HCT116 (cell line): ENCODE measurements at regions not wholly inside any gene's neighbourhood (a gene's known extent, or its start where the extent isn't known, plus 50 kb on each side); places are given as distances from the start of the nearest gene placed in this dataset.

ENCODE experiments used
- ATAC-seq: fragments of 200-7000 bp; cut with Tn5 transposase; 2 replicates; pipeline ENCODE4 v1.9.1; 2020; ENCODE audit warnings: mild to moderate bottlenecking, moderate library complexity
- BruUV-seq: library from RNA; stranded (reverse); fragments of 400-500 nt; replicated peaks from 2 replicates; lab custom pipeline; 2021; lab: Mats Ljungman, UMichigan
- CTCF ChIA-PET: fragments of 300-600 bp; sonication (Branson Sonifier 250); formaldehyde crosslinking; loops from one replicate; lab custom pipeline; 2021; ENCODE audit warnings: antibody characterized with exemption; lab: Charles Lee
- POLR2A ChIA-PET: fragments of 300-600, 350-600 bp; sonication (Branson Sonifier 250); formaldehyde crosslinking; loops from one replicate; lab custom pipeline; 2021; ENCODE audit warnings: antibody characterized with exemption; lab: Charles Lee
- RAD21 ChIA-PET, 2 experiments: fragments of 300-600 bp; sonication (Branson Sonifier 250); formaldehyde crosslinking; loops; one replicate each; lab custom pipeline; 2023; ENCODE audit warnings: low total read pairs in 2 of 2; ENCODE audit not compliant: uncharacterized antibody in 2 of 2, unreplicated experiment in 2 of 2, low non-redundant PET in 1 of 2; lab: Charles Lee
- DNase-seq: peaks from one replicate; pipeline ENCODE4 v3.0.0-alpha.2; 2010; ENCODE audit warnings: low read depth, low spot score
- H2AFZ ChIP-seq: fragments of 200-600 bp; shearing (Covaris generic), sonication (generic); 2 replicates; pipeline ENCODE4 v1.6.1; 2017; ENCODE audit warnings: low read depth, mixed run types, mixed read lengths, antibody characterized with exemption, low read length; ENCODE audit not compliant: poor library complexity, severe bottlenecking
- H3K27ac ChIP-seq: 2 replicates; pipeline ENCODE4 v1.5.1; 2012; ENCODE audit warnings: low read depth, low read length
- H3K27me3 ChIP-seq: fragments of 200-600 bp; sonication (generic); 2 replicates; pipeline ENCODE4 v1.6.1; 2016; ENCODE audit warnings: mixed run types, low read length, mixed read lengths; ENCODE audit not compliant: insufficient read depth
- H3K36me3 ChIP-seq, 2 experiments: fragments of 200-500 bp in 1 of 2; fragments of 200-600 bp in 1 of 2; sonication (Bioruptor generic) in 1 of 2; sonication (generic) in 1 of 2; 2 replicates each; pipeline versions ENCODE4 v1.5.1 to v1.6.1; 2014 to 2016; ENCODE audit warnings: low read length in 2 of 2, inconsistent platforms in 1 of 2, mixed read lengths in 1 of 2, mixed run types in 1 of 2; ENCODE audit not compliant: insufficient read depth in 2 of 2, control insufficient read depth in 1 of 2
- H3K4me1 ChIP-seq, 2 experiments: fragments of 200-600 bp in 1 of 2; sonication (generic) in 1 of 2; 2 replicates each; pipeline versions ENCODE4 v1.5.1 to v1.6.1; 2012 to 2017; ENCODE audit warnings: low read length in 2 of 2, inconsistent platforms in 1 of 2, mild to moderate bottlenecking in 1 of 2, mixed read lengths in 1 of 2, mixed run types in 1 of 2, moderate library complexity in 1 of 2; ENCODE audit not compliant: insufficient read depth in 2 of 2, control insufficient read depth in 1 of 2
- H3K4me2 ChIP-seq: fragments of 200-600 bp; sonication (generic); 2 replicates; pipeline ENCODE4 v1.6.1; 2017; ENCODE audit warnings: mixed run types, low read length, mixed read lengths
- H3K4me3 ChIP-seq, 2 experiments: fragments of 200-600 bp in 1 of 2; sonication (generic) in 1 of 2; replicated peaks in 1 of 2; 2 replicates each; pipeline ENCODE4 v1.5.1; 2011 to 2016; ENCODE audit warnings: low read length in 2 of 2, control low read depth in 1 of 2, low read depth in 1 of 2, mild to moderate bottlenecking in 1 of 2, mixed read lengths in 1 of 2, mixed run types in 1 of 2
- H3K79me2 ChIP-seq: fragments of 200-600 bp; sonication (generic); 2 replicates; pipeline ENCODE4 v1.6.1; 2017; ENCODE audit warnings: mild to moderate bottlenecking, mixed run types, low read length, moderate library complexity, mixed read lengths; ENCODE audit not compliant: insufficient read depth
- H3K9ac ChIP-seq: fragments of 200-600 bp; sonication (generic); 2 replicates; pipeline ENCODE4 v1.6.1; 2016; ENCODE audit warnings: low read length, mixed read lengths
- H3K9me2 ChIP-seq: fragments of 200-600 bp; sonication (generic), shearing (Covaris generic); 2 replicates; pipeline ENCODE4 v1.6.1; 2017; ENCODE audit warnings: mixed run types, mild to moderate bottlenecking, moderate library complexity; ENCODE audit not compliant: insufficient read depth
- H3K9me3 ChIP-seq, 2 experiments: fragments of 200-500 bp in 1 of 2; fragments of 200-600 bp in 1 of 2; sonication (Bioruptor generic) in 1 of 2; sonication (generic) in 1 of 2; 2 replicates each; pipeline ENCODE4 v1.6.1; 2014 to 2017; ENCODE audit warnings: low read length in 2 of 2, mixed read lengths in 2 of 2, inconsistent platforms in 1 of 2, low read depth in 1 of 2, mild to moderate bottlenecking in 1 of 2, mixed run types in 1 of 2, moderate library complexity in 1 of 2; ENCODE audit not compliant: control insufficient read depth in 1 of 2, insufficient read depth in 1 of 2
- H4K20me1 ChIP-seq: fragments of 200-600 bp; sonication (generic), shearing (Covaris generic); 2 replicates; pipeline ENCODE4 v1.6.1; 2017; ENCODE audit warnings: mixed run types, mild to moderate bottlenecking, moderate library complexity; ENCODE audit not compliant: insufficient read depth
- CBX3 ChIP-seq: IDR thresholded peaks from 2 replicates; pipeline ENCODE4 v1.6.1; 2012; ENCODE audit warnings: low read depth
- CTCF ChIP-seq, 3 experiments: fragments of 200-600 bp in 1 of 3; sonication (generic) in 1 of 3; IDR thresholded peaks in 2 of 3; conservative IDR thresholded peaks in 1 of 3; 2 replicates each; pipeline ENCODE4 v1.5.1; 2012 to 2017; ENCODE audit warnings: low read depth in 2 of 3, low read length in 2 of 3, antibody characterized with exemption in 1 of 3, borderline replicate concordance in 1 of 3, control low read depth in 1 of 3, mild to moderate bottlenecking in 1 of 3, mixed read lengths in 1 of 3, mixed run types in 1 of 3, moderate library complexity in 1 of 3; ENCODE audit not compliant: insufficient read depth in 1 of 3
- EGR1 ChIP-seq: IDR thresholded peaks from 2 replicates; pipeline ENCODE4 v1.6.1; 2012; ENCODE audit warnings: low read depth
- ELF1 ChIP-seq: IDR thresholded peaks from 2 replicates; pipeline ENCODE4 v1.6.1; 2012; ENCODE audit warnings: low read depth, borderline replicate concordance
- EZH2 ChIP-seq: fragments of 200-600 bp; sonication (generic); IDR thresholded peaks from 2 replicates; pipeline ENCODE4 v1.6.1; 2017; ENCODE audit warnings: antibody characterized with exemption, mixed run types
- EZH2phosphoT487 ChIP-seq: fragments of 200-600 bp; IDR thresholded peaks from 2 replicates; pipeline ENCODE4 v1.6.1; 2018; ENCODE audit warnings: antibody characterized with exemption, borderline replicate concordance
- FOSL1 ChIP-seq: IDR thresholded peaks from 2 replicates; pipeline ENCODE4 v1.6.1; 2012; ENCODE audit warnings: low read depth
- JUND ChIP-seq: IDR thresholded peaks from 2 replicates; pipeline ENCODE4 v1.6.1; 2012
- POLR2A ChIP-seq: IDR thresholded peaks from 2 replicates; pipeline ENCODE4 v1.7.0; 2011; ENCODE audit warnings: borderline replicate concordance; ENCODE audit not compliant: insufficient read depth, insufficient read length; ENCODE audit errors: extremely low read depth
- POLR2AphosphoS5 ChIP-seq: IDR thresholded peaks from 2 replicates; pipeline ENCODE4 v1.6.1; 2011; ENCODE audit warnings: mild to moderate bottlenecking, low read depth, low read length, moderate library complexity
- SIN3A ChIP-seq: IDR thresholded peaks from 2 replicates; pipeline ENCODE4 v1.6.1; 2012; ENCODE audit warnings: low read depth
- SP1 ChIP-seq: IDR thresholded peaks from 2 replicates; pipeline ENCODE4 v1.6.1; 2012; ENCODE audit warnings: low read depth
- SRF ChIP-seq: IDR thresholded peaks from 2 replicates; pipeline ENCODE4 v1.6.1; 2012; ENCODE audit warnings: low read depth
- TCF7L2 ChIP-seq: IDR thresholded peaks from 2 replicates; pipeline ENCODE4 v1.7.0; 2011; ENCODE audit warnings: borderline replicate concordance, inconsistent platforms; ENCODE audit not compliant: insufficient read depth, insufficient read length; ENCODE audit errors: extremely low read depth
- ZFX ChIP-seq: fragments of 450-650 bp; IDR thresholded peaks from 2 replicates; pipeline ENCODE4 v1.6.1; 2017
- ZNF274 ChIP-seq: fragments of 200-500 bp; sonication (Bioruptor generic); IDR thresholded peaks from 2 replicates; pipeline ENCODE4 v1.6.1; 2014; ENCODE audit warnings: mild to moderate bottlenecking, low read depth, low read length, inconsistent platforms
- intact Hi-C: fragments of 100-400 bp; cut with micrococcal nuclease; formaldehyde crosslinking; loops from 2 replicates; pipeline ENCODE4 v1.10.0; 2022
- TF ChIP-seq, protein P1 (sequence below): IDR thresholded peaks from 2 replicates; pipeline ENCODE4 v1.6.1; 2012
- TF ChIP-seq, protein P2 (sequence below): IDR thresholded peaks from 2 replicates; pipeline ENCODE4 v1.6.1; 2011; ENCODE audit warnings: mild to moderate bottlenecking, low read length, moderate library complexity; ENCODE audit not compliant: insufficient replicate concordance; ENCODE audit errors: extremely low read depth
- TF ChIP-seq, protein P3 (sequence below): IDR thresholded peaks from 2 replicates; pipeline ENCODE4 v1.6.1; 2012
- TF ChIP-seq, protein P4 (sequence below): IDR thresholded peaks from 2 replicates; pipeline ENCODE4 v1.6.1; 2012; ENCODE audit warnings: low read depth

DNA sequence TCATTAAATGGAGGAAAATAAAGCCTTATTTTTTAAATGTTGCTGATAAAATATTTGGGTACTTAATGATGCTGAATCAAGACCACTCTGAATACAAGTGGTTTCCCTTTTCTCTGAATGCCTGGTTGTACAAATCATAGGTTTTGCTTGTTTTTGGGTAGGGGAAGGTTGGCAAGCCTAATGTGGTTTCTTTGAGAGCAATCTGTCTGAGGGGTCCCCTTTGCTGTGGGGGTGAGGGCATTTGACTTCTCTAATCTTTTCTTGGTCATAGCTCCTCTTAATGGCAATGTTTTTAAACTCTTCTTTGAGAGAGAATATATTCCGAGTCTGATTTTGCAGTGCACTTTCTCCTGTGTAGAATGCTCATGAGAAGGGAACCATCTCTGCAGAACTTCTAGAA lies 99.2 kb downstream of the SOX4 start:
- H3K9me3 ChIP-seq: no peaks in the 10 kb centered on the region
- ATAC-seq: no peak
- ChIA-PET RAD21 (no interaction called here), POLR2A (no interaction called here), CTCF (no interaction called here)
- no peaks in the 10 kb centered on the region for H4K20me1 ChIP-seq
- H3K4me1 ChIP-seq: no peaks in the 10 kb centered on the region
- H3K4me3 ChIP-seq: no peak overlapping the region
- no peaks in the 10 kb centered on the region for H3K79me2 ChIP-seq
- H3K27me3 ChIP-seq: no peaks in the 10 kb centered on the region
- H3K4me2 ChIP-seq: no peak overlapping the region
- no peaks in the 10 kb centered on the region for H3K36me3 ChIP-seq
- no peak for TF ChIP-seq SP1
- no peak for TF ChIP-seq EZH2
- no peak for TF ChIP-seq EZH2phosphoT487
- no peak for TF ChIP-seq POLR2A
- TF ChIP-seq, protein P1, sequence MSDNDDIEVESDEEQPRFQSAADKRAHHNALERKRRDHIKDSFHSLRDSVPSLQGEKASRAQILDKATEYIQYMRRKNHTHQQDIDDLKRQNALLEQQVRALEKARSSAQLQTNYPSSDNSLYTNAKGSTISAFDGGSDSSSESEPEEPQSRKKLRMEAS: no peak
- TF ChIP-seq, protein P2, sequence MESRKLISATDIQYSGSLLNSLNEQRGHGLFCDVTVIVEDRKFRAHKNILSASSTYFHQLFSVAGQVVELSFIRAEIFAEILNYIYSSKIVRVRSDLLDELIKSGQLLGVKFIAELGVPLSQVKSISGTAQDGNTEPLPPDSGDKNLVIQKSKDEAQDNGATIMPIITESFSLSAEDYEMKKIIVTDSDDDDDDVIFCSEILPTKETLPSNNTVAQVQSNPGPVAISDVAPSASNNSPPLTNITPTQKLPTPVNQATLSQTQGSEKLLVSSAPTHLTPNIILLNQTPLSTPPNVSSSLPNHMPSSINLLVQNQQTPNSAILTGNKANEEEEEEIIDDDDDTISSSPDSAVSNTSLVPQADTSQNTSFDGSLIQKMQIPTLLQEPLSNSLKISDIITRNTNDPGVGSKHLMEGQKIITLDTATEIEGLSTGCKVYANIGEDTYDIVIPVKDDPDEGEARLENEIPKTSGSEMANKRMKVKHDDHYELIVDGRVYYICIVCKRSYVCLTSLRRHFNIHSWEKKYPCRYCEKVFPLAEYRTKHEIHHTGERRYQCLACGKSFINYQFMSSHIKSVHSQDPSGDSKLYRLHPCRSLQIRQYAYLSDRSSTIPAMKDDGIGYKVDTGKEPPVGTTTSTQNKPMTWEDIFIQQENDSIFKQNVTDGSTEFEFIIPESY: no peak
- no peak for TF ChIP-seq SRF
- TF ChIP-seq ZNF274: no peak
- TF ChIP-seq CTCF (IDR thresholded peaks at IDR 0.05 in 2 of 3, conservative IDR thresholded peaks at IDR 0.05 in 1 of 3; ENCODE audit: borderline replicate concordance in 1 of 3, insufficient read depth in 1 of 3, low read depth in 2 of 3, low read length in 2 of 3): no peak
- no peak for TF ChIP-seq EGR1
- TF ChIP-seq, protein P3, sequence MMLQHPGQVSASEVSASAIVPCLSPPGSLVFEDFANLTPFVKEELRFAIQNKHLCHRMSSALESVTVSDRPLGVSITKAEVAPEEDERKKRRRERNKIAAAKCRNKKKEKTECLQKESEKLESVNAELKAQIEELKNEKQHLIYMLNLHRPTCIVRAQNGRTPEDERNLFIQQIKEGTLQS: no peak
- TF ChIP-seq JUND: no peak
- TF ChIP-seq, protein P4, sequence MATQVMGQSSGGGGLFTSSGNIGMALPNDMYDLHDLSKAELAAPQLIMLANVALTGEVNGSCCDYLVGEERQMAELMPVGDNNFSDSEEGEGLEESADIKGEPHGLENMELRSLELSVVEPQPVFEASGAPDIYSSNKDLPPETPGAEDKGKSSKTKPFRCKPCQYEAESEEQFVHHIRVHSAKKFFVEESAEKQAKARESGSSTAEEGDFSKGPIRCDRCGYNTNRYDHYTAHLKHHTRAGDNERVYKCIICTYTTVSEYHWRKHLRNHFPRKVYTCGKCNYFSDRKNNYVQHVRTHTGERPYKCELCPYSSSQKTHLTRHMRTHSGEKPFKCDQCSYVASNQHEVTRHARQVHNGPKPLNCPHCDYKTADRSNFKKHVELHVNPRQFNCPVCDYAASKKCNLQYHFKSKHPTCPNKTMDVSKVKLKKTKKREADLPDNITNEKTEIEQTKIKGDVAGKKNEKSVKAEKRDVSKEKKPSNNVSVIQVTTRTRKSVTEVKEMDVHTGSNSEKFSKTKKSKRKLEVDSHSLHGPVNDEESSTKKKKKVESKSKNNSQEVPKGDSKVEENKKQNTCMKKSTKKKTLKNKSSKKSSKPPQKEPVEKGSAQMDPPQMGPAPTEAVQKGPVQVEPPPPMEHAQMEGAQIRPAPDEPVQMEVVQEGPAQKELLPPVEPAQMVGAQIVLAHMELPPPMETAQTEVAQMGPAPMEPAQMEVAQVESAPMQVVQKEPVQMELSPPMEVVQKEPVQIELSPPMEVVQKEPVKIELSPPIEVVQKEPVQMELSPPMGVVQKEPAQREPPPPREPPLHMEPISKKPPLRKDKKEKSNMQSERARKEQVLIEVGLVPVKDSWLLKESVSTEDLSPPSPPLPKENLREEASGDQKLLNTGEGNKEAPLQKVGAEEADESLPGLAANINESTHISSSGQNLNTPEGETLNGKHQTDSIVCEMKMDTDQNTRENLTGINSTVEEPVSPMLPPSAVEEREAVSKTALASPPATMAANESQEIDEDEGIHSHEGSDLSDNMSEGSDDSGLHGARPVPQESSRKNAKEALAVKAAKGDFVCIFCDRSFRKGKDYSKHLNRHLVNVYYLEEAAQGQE: no peak
- TF ChIP-seq ELF1: no peak
- no peak for TF ChIP-seq CBX3
- TF ChIP-seq TCF7L2: no peak
- no peak for TF ChIP-seq ZFX
- no peak for TF ChIP-seq POLR2AphosphoS5
- no peak for TF ChIP-seq SIN3A
- TF ChIP-seq FOSL1: no peak
- H3K27ac ChIP-seq: no peak overlapping the region
- intact Hi-C loops: no loop called here
- H3K9me2 ChIP-seq: no peaks in the 10 kb centered on the region
- DNase-seq: no peak
- H2AFZ ChIP-seq: no peak overlapping the region
- BruUV-seq: no TSS peak
- no peak overlapping the region for H3K9ac ChIP-seq
